ENCODE measurements at regions not wholly inside any gene's neighbourhood (a gene's known extent, or its start where the extent isn't known, plus 50 kb on each side); places are given as distances from the start of the nearest gene placed in this dataset.
A peak's percentile ranks its signal among the peaks of the same experiment; 100 is the strongest.

DNA sequence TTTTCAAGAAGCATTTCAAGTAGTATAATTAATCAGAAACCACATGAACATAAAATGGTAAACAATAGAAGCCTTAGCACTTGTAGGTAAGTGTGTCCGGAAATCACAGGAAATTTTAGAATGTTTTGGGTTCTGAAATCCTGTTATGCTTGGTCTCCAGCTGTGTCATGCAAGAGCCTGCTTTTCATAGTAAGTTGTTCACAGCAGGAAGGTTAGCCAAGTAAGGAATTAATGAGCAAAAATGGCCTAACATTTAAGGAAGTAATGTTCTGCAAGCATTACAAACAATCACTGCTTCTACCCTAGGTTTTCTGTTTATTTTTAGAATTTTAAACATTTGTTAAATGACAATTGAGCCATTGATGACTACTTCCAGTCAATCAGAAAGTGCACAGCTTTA, 669.5 kb downstream of the SLCO4C1 start:
- Histone ChIP-seq H3K4me3 (ENCODE audit: low read length) (no peak overlapping the region), H3K79me2 (ENCODE audit: low read length) (no peaks in the 10 kb centered on the region), H3K4me1 (ENCODE audit: low read length) (no peaks in the 10 kb centered on the region), H3K9me3 (ENCODE audit: insufficient read depth, low read length) (no peaks in the 10 kb centered on the region), H3K27ac (ENCODE audit: low read length) (no peak overlapping the region), H3K4me2 (ENCODE audit: low read length) (no peak overlapping the region), H2AFZ (ENCODE audit: low read depth, low read length) (no peak overlapping the region), H3K9ac (ENCODE audit: low read length) (no peak overlapping the region), H3K27me3 (ENCODE audit: low read depth, low read length) (no peaks in the 10 kb centered on the region), H3K36me3 (replicated peaks; ENCODE audit: low read depth, low read length) (no peaks in the 10 kb centered on the region), H4K20me1 (ENCODE audit: insufficient read depth, low read length) (no peaks in the 10 kb centered on the region)
- no peak for TF ChIP-seq EZH2phosphoT487 (IDR thresholded peaks at IDR 0.05; ENCODE audit: low read depth)
- TF ChIP-seq, protein P1, sequence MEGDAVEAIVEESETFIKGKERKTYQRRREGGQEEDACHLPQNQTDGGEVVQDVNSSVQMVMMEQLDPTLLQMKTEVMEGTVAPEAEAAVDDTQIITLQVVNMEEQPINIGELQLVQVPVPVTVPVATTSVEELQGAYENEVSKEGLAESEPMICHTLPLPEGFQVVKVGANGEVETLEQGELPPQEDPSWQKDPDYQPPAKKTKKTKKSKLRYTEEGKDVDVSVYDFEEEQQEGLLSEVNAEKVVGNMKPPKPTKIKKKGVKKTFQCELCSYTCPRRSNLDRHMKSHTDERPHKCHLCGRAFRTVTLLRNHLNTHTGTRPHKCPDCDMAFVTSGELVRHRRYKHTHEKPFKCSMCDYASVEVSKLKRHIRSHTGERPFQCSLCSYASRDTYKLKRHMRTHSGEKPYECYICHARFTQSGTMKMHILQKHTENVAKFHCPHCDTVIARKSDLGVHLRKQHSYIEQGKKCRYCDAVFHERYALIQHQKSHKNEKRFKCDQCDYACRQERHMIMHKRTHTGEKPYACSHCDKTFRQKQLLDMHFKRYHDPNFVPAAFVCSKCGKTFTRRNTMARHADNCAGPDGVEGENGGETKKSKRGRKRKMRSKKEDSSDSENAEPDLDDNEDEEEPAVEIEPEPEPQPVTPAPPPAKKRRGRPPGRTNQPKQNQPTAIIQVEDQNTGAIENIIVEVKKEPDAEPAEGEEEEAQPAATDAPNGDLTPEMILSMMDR (IDR thresholded peaks at IDR 0.05; ENCODE audit: low read depth, low read length), result no peak

DNA sequence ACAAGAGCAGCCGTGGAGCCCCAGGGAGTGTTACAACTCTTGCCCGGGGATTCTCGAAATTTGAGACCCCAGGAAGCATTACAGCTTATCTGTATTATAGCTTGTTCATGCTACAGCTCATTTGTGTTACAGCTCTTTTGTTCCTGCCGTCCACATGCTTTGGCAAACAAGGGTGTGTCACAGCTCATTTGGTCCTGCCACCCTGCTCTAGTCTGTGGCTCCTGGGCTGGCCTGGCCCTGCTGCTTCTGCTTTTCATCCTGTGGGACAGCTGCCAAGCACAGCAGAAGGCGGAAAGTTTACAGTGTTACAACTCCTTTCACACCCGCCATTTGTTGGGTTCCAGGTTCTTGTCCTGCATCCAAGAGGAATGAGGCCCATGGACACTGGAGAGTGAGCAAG, 685.0 kb downstream of the SLCO4C1 start:
- no peaks in the 10 kb centered on the region for H4K20me1 ChIP-seq (ENCODE audit: insufficient read depth, low read length)
- no peaks in the 10 kb centered on the region for H3K79me2 ChIP-seq (ENCODE audit: low read length)
- no peaks in the 10 kb centered on the region for H3K9me3 ChIP-seq (ENCODE audit: insufficient read depth, low read length)
- no peak overlapping the region for H3K4me3 ChIP-seq (ENCODE audit: low read length)
- no peak overlapping the region for H3K27ac ChIP-seq (ENCODE audit: low read length)
- no peak overlapping the region for H2AFZ ChIP-seq (ENCODE audit: low read depth, low read length)
- no peaks in the 10 kb centered on the region for H3K27me3 ChIP-seq (ENCODE audit: low read depth, low read length)
- no peak overlapping the region for H3K9ac ChIP-seq (ENCODE audit: low read length)
- TF ChIP-seq, protein P1 (IDR thresholded peaks at IDR 0.05; ENCODE audit: low read depth, low read length), result no peak
- TF ChIP-seq EZH2phosphoT487 (IDR thresholded peaks at IDR 0.05; ENCODE audit: low read depth), result no peak
- no peaks in the 10 kb centered on the region; the same call in 1 of the 2 replicates for H3K4me1 ChIP-seq (ENCODE audit: low read length)
- no peak overlapping the region for H3K4me2 ChIP-seq (ENCODE audit: low read length)
- no peaks in the 10 kb centered on the region for H3K36me3 ChIP-seq (replicated peaks; ENCODE audit: low read depth, low read length)

DNA sequence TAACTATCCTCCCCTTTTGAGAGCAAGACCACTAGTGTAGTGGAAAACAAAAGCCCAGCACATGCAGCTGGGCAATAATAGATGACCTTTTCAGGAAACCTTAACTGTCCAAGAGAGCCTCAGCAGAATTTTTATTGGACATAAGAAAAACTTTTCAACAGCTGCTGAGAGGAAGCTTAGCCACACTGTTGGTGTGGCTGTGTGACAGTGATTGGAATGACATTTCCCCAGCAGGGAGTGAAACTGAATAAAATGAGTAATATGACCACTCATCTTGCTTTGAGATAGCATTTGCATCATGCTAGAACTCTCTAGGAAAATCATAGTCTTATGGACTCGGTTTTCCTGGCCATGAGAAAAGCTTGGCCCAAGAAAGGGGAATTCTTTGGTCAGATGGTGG, 687.8 kb downstream of the SLCO4C1 start:
- Histone ChIP-seq H3K4me1 (ENCODE audit: low read length) (peaks cover 10% of the 10 kb centered on the region), H3K9ac (ENCODE audit: low read length) (no peak overlapping the region), H3K27ac (ENCODE audit: low read length) (no peak overlapping the region), H3K4me3 (ENCODE audit: low read length) (no peak overlapping the region), H4K20me1 (ENCODE audit: insufficient read depth, low read length) (no peaks in the 10 kb centered on the region), H3K27me3 (ENCODE audit: low read depth, low read length) (no peaks in the 10 kb centered on the region), H3K4me2 (ENCODE audit: low read length) (no peak overlapping the region), H3K36me3 (replicated peaks; ENCODE audit: low read depth, low read length) (no peaks in the 10 kb centered on the region), H3K79me2 (ENCODE audit: low read length) (no peaks in the 10 kb centered on the region), H2AFZ (ENCODE audit: low read depth, low read length) (no peak overlapping the region), H3K9me3 (ENCODE audit: insufficient read depth, low read length) (no peaks in the 10 kb centered on the region)
- no peak for TF ChIP-seq EZH2phosphoT487 (IDR thresholded peaks at IDR 0.05; ENCODE audit: low read depth)
- TF ChIP-seq, protein P1 (IDR thresholded peaks at IDR 0.05; ENCODE audit: low read depth, low read length), result no peak

DNA sequence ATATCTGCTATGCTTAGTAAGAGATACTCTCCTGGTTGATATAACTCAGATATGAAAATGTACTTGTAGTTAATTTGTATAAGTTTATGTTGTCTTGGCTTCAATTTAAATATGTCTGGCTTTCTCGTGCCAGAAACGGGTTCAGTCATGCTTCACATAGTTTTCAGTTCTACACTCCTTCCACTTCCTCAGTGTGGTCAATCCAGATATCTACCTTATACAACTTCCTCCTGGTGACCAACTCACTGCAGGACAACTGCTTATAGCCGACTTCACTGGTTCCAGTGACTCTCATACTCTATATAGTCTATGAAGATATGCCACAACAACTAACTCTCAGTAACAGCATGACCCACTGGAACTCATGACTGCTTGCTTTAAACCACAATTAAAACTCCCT, 690.4 kb downstream of the SLCO4C1 start:
- no peak for TF ChIP-seq EZH2phosphoT487 (IDR thresholded peaks at IDR 0.05; ENCODE audit: low read depth)
- TF ChIP-seq, protein P1 (IDR thresholded peaks at IDR 0.05; ENCODE audit: low read depth, low read length), result no peak
- Histone ChIP-seq H3K9me3 (ENCODE audit: insufficient read depth, low read length) (no peaks in the 10 kb centered on the region), H3K9ac (ENCODE audit: low read length) (no peak overlapping the region), H3K4me3 (ENCODE audit: low read length) (no peak overlapping the region), H3K79me2 (ENCODE audit: low read length) (no peaks in the 10 kb centered on the region), H3K4me1 (ENCODE audit: low read length) (peaks cover 10% of the 10 kb centered on the region), H2AFZ (ENCODE audit: low read depth, low read length) (no peak overlapping the region), H4K20me1 (ENCODE audit: insufficient read depth, low read length) (no peaks in the 10 kb centered on the region), H3K36me3 (replicated peaks; ENCODE audit: low read depth, low read length) (no peaks in the 10 kb centered on the region), H3K4me2 (ENCODE audit: low read length) (0 out of 2 replicates have a peak overlapping the region, but pooled peaks have one; percentile 2), H3K27ac (ENCODE audit: low read length) (no peak overlapping the region), H3K27me3 (ENCODE audit: low read depth, low read length) (no peaks in the 10 kb centered on the region)

Measured in OCI-LY3 (cell line).